GF-D8 (cell line): ENCODE measurements at regions not wholly inside any gene's neighbourhood (a gene's known extent, or its start where the extent isn't known, plus 50 kb on each side); places are given as distances from the start of the nearest gene placed in this dataset.
"Not testable (repeated sequence)": the region's sequence is repeated elsewhere in the genome, so short reads cannot be mapped to it uniquely, and the experiment has no call there.

Experiments used
- DNase-seq: peaks from one replicate; lab custom pipeline; 2025; lab: John Stamatoyannopoulos, UW

DNA sequence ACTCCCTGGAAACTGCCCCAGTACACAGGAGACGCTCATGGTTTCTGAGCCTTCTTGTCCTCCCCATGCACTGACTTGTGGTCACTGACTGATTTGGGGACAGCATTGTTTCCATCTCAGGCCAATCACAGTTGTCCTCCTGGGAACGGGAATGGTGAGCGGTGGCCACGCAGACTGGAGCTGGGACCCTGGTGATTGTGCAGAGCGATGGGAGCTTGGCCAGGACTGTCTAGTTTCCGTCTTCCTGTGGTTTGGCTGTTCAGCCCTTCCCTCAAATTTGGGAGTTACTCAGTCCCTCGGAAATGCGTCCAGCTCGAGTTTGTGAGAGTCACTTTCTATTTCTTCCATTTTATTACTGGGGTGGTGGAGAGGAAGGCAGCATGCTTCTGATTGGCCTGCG, 250.9 kb downstream of the ACTR3B start:
- no peak for DNase-seq

DNA sequence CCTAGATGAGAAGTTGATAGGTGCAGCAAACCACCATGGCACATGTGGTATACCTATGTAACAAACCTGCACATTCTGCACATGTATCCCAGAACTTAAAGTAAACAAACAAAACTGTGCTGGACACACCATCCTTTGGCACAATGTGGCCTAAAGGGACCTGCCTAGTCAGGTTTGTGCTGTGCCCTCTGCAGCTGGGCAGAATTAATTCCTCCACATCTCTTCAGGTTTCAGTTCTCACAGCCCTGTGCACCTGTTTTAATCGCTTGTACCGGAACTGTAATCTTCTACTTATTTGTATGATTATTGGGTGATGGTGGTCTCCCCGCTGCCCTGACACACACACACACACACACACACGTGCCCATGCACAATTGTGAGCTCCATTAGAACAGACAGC, 252.7 kb downstream of the ACTR3B start:
- no peak for DNase-seq

DNA sequence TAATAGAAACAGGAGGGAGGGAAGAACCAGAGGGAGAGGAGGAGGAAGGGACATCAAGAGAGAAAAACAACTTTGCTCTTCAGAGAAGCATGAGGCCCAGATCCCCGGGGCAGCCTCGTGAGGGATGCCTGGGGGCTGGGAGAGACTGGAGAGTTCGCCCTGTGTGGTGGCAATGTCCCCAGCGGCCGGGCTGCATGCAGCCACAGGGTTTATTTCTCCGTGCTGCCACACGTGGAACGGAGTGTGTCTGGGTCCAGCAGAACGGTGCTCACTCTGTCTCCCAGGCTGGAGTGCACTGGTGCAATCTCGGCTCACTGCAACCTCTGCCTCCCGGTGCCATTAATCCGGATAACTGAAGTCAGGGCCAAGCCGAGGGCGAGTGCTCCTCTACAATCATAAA, 257.7 kb downstream of the ACTR3B start:
- no peak for DNase-seq

DNA sequence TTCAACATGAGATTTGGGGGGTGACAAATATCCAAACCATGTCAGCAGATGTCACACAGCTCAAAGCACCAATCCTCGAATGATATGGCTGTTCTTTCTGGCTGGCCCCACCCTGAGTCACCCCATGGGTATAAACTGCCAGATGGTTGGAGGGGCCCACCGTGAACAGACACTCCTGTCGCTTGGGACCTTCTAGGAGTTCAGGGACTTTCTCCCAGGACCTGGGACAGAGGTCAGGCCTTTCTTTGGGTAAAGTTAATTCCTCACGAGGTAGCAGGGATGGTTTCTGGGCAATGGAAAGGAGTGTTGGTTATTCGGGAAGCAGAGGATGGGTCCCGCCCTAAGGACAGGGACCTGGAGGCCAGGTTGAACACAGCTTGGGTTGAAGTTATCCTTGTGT, 262.0 kb downstream of the ACTR3B start:
- no peak for DNase-seq

DNA sequence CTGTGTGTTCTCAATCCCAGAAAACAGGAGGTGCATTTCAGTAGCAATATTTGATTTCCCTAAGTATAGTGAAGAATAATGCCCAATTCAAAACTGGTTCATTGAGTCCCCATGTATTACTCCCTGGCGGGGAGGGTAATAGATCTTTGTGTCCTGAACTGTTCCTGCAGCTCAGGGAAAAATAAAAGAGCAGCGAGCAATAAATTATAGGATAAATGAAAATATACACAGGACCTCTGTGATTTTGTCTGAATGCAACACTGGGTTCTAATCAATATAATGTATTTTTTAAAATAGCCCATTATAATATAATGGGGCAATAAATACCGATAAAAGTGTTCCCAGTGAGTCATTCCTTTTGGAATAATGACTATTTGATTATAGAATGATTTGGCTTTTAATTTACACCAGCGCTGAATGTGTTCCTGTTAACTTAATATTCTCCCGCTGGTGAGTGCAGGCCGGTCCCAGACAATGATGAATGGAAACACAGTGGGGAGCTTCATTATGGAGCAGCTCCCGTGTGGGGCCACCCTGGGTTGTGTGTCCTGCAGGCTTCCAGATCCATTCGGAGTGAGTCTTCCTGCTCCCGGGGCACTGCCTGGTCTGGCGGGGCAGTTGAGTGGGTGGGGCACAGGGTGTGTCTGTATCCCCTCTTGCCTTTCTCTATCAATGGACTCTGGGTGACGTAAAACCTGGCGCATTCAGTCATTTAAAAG, 263.1 kb downstream of the ACTR3B start:
- no peak for DNase-seq

DNA sequence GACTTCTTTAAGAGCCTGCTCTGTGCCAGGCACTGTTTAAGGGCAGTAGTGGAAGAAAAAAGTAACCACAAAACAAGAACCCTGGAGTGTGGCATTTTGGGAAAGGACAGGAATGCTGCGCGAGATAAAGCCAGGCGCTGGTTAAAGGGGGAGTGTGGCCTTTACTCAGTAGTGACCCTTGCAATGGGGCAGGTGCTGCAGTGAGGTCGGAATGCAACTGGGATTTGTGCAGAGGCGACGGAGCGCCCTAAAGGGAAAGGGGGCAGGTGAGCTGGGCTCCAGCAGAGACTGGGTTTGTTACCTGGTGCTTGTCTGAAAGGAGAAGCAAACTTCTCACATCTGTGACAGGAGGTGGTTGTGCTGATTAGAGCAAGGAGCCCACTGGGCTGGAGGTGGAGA, 263.6 kb downstream of the ACTR3B start:
- no peak for DNase-seq

DNA sequence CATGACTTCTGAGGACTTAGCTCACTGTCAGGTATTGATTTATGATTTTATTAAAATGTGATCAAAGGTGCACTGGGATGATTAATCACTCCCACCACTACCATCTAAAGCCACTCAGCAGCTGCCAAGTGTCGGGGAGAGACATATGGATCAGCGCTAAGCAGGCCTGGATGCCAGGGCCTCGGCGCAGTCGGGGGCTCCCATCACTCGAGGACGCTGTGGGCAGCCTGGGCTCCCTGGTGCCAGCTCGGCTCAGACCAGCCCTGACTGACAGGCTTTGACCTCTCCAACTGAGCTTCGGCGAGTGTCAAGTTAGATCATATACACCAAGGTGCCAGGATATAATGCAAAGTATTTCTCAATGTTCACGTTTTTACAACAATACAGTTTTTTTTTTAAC, 267.7 kb downstream of the ACTR3B start:
- no peak for DNase-seq

DNA sequence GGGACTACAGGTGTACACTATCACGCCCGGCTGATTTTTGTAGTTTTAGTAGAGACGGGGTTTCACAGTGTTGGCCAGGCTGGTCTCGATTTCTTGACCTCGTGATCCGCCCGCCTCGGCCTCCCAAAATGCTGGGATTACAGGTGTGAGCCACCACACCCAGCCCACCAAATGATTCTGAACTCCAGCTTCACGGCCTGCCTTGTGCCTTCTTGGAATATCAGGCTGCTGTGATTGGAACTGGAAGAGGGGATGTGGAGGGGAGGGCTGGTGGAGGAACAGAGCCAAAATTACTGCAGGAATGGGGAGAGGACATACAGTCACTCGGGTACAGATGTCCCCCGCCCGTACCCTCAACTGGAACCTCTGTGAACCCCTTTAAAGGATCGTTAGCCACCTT, 268.4 kb downstream of the ACTR3B start:
- DNase-seq, result no peak

DNA sequence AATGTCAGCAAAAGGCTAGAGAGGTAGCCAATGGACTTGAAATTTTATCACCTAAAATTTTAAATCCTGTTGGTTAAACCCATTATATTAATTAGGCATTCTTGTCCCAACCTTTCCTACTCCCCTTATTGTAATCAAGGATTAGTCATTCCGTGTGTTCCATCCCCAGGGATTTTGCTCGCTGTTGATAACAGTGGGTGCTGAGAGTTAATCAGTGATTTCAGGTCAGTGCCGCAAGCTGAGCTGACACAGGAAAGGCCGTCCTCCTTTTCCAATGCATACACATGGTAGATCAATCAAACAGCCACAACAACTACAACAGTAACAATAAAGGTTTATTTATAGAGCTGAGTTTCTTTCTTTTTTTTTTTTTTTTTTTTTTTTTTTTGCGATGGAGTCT, 271.4 kb downstream of the ACTR3B start:
- no peak for DNase-seq

DNA sequence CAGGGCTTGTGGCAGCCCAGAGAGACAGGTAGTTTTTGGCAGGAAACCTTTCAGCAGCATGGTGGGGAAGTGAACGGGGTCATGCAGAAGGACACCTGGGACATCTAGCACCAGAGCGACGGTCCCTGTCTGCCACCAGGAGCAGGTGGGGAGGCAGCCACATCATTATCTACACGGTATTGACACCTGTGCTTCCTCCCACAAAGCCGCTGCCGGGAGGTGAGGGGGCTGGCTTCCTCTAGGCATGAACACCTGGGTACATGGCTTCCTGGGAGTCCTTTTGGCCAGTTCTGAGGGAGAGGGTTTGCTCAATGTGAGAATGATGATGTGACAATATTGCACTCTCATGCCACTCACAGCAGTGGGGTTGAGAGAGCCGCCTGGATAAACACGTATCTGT, 275.2 kb downstream of the ACTR3B start:
- DNase-seq, result no peak

DNA sequence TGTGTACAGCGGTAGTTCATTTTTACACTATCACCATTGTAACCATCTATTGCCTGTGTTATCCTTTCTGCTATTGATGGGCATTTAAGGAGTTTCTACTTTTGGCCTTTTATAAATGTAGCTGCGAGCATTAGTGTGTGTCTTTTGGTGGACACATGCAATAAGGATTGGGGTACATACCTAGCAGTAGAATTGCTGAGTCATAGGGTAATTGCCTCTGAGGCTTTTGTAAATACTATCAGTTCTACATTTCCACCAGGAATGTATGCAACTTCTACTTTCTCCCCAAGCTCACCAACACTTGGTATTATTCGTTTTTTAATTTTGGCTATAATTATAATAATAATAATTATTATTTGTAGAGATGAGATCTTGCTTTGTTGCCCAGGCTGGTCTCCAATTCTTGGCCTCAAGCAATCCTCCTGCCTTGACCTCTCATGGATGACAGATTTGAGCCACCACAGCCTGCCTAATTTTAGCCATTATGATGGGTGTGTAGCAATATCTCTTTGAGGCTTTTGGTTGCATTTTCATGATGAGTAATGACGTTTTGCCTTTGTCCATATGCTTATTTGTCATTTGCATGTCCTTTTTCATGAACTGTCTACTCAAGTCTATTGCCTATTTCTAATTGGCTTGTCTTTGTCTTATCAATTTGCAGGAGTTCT, 277.0 kb downstream of the ACTR3B start:
- DNase-seq, result no peak

DNA sequence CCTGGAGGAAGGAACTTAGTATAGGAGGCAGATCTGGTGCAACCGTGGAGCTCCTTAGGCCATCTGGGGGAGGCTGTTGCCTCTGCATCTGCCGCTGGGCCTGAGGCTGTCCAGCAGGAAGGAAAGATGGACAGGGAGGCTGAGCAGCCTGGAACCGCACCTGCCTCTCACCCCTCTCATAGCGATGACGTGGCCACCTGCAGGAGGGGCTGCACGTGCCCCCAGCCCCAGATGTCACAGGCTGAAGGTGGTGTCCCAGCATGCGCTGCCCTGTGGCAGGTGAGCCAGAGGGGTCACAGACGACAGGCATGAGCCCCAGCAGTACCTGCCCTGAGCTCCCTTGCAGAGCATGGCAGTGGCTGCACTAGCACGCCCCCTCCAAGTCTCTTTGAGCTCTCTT, 283.9 kb downstream of the ACTR3B start:
- no peak for DNase-seq

DNA sequence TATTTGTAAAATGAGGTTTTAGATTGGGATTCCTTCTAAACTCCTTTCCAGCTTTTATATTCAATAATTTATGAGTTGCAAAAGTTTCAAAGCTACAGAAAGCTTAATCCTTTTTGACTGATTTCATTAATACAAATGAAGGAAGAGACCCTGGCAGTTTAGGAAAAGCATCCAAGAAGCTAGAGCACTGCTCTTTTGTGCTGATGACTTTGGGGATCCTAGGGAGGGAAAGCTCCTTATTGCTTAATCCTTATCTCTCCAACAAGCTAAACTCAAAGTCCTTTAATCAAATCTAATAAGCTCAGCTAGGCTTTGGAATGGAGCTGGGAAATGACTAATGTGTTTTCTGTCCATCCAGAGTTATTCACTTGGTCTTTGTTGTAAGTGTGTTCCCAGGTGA, 285.4 kb downstream of the ACTR3B start:
- no peak for DNase-seq

DNA sequence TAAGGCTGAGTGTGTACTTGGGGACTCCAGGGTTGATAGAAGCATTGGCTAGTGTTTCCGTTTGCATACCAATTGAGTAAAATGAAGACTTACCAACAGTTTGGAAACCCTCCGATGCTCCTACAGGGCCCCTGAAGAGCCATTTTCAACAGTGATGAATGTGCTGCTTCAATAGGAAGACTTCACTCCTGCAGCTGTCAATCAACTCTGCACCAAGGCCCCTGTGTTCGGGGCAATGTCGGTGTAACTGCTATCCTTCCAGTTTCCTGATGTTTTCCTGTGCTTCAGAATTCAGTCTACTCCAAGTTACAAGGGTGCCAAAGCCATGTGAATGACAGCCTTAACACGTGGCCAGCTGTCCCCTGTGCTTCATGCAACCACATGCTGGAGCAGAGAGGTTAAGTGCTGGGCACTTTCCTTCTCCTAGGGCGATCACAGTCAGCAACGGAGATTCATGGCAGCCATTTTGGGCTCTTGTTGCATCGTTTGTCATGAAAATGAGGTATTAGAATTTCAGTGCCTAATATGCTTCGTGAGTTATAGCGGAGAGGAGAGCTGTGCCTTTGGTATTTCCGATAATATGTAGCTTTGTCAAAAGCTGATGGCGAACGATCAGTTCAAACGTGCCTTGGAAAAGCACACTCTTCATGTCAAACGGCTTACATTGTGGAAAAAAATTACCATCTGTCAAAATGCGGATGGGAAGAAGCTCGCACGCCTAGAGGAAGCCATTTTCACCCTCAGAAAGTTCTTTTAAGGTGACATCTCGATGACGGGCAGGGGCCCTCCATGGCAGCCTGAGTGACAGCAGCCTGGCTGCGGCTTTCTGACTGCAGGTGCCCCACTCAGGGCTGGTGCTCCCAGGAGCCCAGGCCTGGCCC, 287.8 kb downstream of the ACTR3B start:
- DNase-seq, result no peak

DNA sequence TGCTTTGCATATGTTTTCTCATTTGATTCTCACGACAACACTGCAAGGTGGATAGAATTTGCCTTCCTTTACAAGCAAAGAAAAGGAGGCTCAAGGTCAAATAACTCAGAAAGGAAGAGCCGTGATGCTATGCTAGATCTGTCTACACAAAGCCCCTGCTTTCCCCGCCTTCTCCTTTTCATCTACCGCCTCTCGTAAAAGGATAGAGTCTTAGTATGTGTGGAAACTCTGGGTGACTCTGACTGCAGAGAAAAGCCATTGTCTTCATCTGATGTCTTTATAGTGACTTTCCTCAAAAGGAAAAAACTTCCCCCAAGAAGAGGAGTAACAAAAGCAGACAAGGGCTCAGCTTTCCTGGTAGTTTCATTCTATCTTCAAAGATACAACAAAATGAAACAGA, 292.7 kb downstream of the ACTR3B start:
- DNase-seq, result no peak

DNA sequence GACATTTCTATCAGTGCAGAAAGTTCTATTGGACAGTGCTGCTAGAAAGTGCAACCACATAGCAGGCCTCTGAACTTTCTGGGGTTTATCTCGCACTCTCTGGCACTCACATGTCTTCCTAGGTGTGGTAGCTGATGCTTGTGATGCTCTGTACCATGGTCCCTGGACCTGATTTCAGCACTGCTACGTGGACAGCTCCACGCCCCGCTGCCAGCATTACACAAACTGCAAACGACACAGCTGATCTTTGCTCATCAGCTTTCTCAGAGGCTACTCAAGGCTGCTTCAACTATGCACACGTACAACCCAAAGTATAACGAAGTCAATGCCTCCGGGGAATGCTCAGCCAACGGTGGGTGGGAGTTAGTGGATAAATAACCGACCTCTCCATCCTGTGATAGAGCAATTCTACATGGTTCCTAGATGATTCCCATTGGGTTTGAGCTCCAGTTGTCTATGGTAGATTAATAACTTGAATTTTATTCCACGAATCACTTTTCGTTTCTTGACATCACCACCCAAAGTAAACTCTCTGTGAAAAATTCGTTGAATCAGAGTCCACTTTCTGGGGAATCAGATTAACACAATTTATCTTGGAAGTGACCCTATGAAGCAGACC, 302.5 kb downstream of the ACTR3B start:
- no peak for DNase-seq

DNA sequence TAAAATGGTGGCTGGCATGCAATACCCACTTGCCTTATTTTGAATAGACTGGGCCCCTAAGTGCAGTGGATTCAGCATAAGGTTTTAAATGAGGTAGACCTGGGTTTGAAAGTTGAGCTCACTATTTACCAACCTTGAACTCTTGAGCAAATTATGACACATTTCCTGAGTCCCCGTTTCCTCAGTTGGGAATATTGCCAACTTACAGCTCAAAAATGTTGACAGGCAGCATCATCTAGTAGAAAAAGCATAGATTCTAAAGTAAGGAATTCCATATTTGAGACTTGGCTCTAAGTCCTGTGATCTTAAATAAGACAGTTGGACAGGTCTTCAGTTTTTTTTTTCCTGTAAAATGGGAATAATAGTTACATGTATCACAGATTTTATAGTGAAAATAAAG, 305.5 kb downstream of the ACTR3B start:
- no peak for DNase-seq

DNA sequence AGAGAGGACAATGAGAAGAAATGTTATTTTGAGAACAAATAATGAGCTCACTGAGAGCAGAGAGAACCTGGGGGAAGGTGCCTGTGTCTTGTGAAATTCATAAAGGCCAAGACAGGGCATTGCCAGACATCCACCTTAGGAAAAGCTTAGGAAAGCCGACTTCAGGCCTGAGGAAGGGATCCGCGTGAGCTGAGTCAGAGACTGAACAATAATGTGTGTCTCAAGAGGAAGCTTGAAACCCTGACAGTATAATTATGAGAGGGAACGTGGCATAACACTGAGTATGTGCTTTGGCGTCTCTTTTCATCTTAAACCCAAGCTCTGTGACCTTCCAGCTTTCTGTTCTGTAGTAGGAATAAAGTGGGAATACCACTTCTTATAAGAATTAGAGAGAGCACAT, 307.2 kb downstream of the ACTR3B start:
- no peak for DNase-seq

DNA sequence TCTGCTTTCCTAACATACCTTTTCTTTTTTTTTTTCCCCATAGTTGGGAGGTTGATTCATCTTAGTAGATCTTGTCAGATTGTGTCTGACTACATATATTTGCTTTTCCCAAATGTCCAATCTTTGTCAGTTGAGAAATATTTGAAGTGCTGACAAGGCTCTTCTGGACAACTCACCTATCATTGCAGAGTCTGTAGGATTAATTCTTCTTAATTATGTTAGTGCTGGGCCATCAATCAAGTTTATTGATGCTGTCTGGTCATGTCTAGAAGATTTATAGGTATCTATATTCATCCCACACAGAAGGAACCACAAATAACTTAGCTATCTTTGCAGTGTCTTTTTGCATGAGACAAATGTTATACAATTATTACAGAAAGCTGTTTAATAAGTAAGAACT, 310.6 kb downstream of the ACTR3B start:
- no peak for DNase-seq

DNA sequence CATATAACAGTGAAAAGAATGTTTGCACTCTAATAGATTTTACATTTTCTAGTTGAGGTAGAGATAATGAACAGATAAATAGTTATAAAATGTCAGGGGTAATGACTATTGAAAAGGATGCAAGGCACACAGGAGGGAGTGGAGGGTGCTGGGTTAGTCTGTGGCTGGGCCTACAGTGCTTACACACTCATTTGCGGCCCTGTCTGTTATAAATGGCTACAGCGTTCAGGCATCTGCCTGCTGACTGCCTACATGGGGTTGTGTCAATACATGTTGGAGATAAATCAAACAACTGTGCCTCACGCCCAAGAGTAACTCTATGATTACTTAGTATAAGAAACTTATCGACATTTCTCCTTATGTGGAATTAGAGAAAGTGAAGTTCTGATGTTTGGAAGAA, 313.3 kb downstream of the ACTR3B start:
- no peak for DNase-seq

DNA sequence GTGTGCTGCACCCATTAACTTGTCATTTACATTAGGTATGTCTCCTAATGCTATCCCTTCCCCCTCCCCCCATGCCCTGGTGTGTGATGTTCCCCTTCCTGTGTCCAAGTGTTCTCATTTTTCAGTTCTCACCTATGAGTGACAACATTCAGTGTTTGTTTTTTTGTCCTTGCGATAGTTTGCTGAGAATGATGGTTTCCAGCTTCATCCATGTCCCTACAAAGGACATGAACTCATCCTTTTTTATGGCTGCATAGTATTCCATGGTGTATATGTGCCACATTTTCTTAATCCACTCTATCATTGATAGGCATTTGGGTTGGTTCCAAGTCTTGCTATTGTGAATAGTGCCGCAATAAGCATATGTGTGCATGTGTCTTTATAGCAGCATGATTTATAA, 316.7 kb downstream of the ACTR3B start:
- DNase-seq, result not testable (repeated sequence)

DNA sequence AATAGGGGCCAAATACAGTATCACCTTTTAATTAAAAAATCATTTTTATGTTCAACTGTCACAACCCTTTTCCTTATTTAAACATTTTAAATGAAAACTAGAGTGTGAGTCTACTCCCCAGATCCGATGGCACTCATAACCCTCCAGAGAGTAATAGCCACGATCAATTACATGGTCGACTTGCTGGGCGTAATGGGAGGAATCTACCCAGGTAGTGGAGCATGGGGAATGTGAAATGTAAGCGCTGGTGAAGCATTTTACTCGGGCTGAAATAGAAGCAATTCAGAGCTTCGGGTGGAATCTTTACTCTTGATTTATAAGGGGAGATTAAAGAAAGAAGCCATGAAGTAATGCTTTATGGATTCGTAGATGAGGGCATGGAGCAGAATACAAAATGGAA, 321.9 kb downstream of the ACTR3B start:
- DNase-seq, result no peak

DNA sequence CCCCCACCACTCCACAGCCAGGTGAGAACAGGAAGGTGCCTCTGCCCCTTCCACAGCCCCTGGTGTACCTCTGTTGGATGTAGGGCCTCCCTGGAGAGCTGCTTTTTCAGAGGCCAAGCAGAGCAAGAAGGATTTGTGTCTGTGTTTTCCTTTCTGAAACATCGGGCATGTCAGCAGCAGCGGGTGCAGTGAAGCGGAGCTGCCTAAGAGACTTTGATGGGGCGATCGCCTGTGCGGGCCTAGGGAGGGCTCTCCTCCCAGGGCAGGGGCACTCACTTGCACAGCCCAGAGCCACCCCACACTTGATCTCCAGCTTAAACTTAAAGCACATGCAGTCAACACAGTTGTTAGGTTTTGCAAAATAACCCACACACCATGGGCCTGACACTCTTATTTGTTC, 324.7 kb downstream of the ACTR3B start:
- DNase-seq, result no peak
